Kidney (tissue), 13 donors: ENCODE measurements at regions not wholly inside any gene's neighbourhood (a gene's known extent, or its start where the extent isn't known, plus 50 kb on each side); places are given as distances from the start of the nearest gene placed in this dataset.
A peak's percentile ranks its signal among the peaks of the same experiment; 100 is the strongest.

Experiments used
- DNase-seq, 5 donors: peaks; one replicate each; pipeline ENCODE4 v3.0.0-alpha.2; 2013 to 2020
- FAIRE-seq: peaks from 2 replicates; lab custom pipeline; 2012; peaks lifted over from hg19 to GRCh38; lab: Jason Lieb, UNC
- H3K27ac ChIP-seq, 2 donors: one replicate each; pipeline ENCODE4 v1.7.0; 2013; ENCODE audit warnings: low read depth in 2 of 2, low read length in 2 of 2, inconsistent platforms in 1 of 2
- H3K27me3 ChIP-seq: one replicate; pipeline ENCODE4 v1.7.1; 2013; ENCODE audit warnings: low read length, inconsistent platforms; ENCODE audit not compliant: control insufficient read depth, insufficient read depth
- H3K36me3 ChIP-seq, 3 donors: one replicate each; pipeline versions ENCODE4 v1.7.0 to v1.7.1; 2013; ENCODE audit warnings: low read length in 3 of 3, control low read depth in 1 of 3, inconsistent platforms in 1 of 3; ENCODE audit not compliant: insufficient read depth in 3 of 3, control insufficient read depth in 2 of 3
- H3K4me1 ChIP-seq, 3 donors: one replicate each; pipeline versions ENCODE4 v1.7.0 to v1.7.1; 2013; ENCODE audit warnings: low read length in 3 of 3, inconsistent platforms in 1 of 3, low read depth in 1 of 3; ENCODE audit not compliant: control insufficient read depth in 2 of 3, insufficient read depth in 2 of 3
- H3K4me3 ChIP-seq, 3 donors: one replicate each; pipeline versions ENCODE4 v1.7.0 to v1.8.1; 2013; ENCODE audit warnings: low read length in 3 of 3, control low read depth in 1 of 3, inconsistent platforms in 1 of 3
- H3K9ac ChIP-seq, 3 donors: one replicate each; pipeline versions ENCODE4 v1.7.0 to v1.7.1; 2013; ENCODE audit warnings: low read length in 3 of 3, control low read depth in 1 of 3, inconsistent platforms in 1 of 3
- H3K9me3 ChIP-seq, 3 donors: one replicate each; pipeline versions ENCODE4 v1.7.0 to v1.7.1; 2013; ENCODE audit warnings: low read length in 3 of 3, control low read depth in 1 of 3, inconsistent platforms in 1 of 3; ENCODE audit not compliant: control insufficient read depth in 2 of 3, insufficient read depth in 1 of 3
- CTCF ChIP-seq: IDR thresholded peaks from 3 replicates; pipeline ENCODE4 v1.5.1; 2012; ENCODE audit warnings: mild to moderate bottlenecking, moderate library complexity, borderline replicate concordance; ENCODE audit not compliant: insufficient read depth; ENCODE audit errors: extremely low read depth
- intact Hi-C: fragments of 100-400 bp; cut with DNase I; formaldehyde crosslinking; loops from one replicate; pipeline ENCODE4 v1.11.1; 2022
- donor health status: control.
- donor health status: control.
- donor health status: control.
- donor health status: control.
- donor health status: control.
- donor health status: DM: yes; HTN: yes; CAD: no.
- donor health status: Normal renal cell carcinoma (clear cell type).

GRCh38 chr6:95091823-95092436 lies 485.4 kb upstream of the MANEA start:
- intact Hi-C loops, result no loop called here
- DNase-seq, result peak in 2 of 5 donors; percentile 72 to 81
- H3K9ac ChIP-seq, result no peak overlapping the region

GRCh38 chr6:95093154-95093553 lies 484.2 kb upstream of the MANEA start:
- FAIRE-seq, result no peak
- intact Hi-C loops, result no loop called here
- no peaks in the 10 kb centered on the region for H3K27me3 ChIP-seq

More at GRCh38 chr6:95091823-95092436, 485.4 kb upstream of the MANEA start:
- Histone ChIP-seq H3K4me1 (peaks cover 0 to 2% (median 0%) of the 10 kb centered on the region in 3 donors), H3K9me3 (no peaks in the 10 kb centered on the region), H3K4me3 (no peak overlapping the region), H3K27me3 (no peaks in the 10 kb centered on the region), H3K27ac (no peak overlapping the region), H3K36me3 (no peaks in the 10 kb centered on the region)
- FAIRE-seq, result no peak
- peak; percentile 45 for TF ChIP-seq CTCF

GRCh38 chr6:95094751-95095663 lies 482.3 kb upstream of the MANEA start:
- Histone ChIP-seq H3K27me3 (no peaks in the 10 kb centered on the region), H3K4me1 (no peaks in the 10 kb centered on the region), H3K27ac (no peak overlapping the region), H3K9me3 (no peaks in the 10 kb centered on the region), H3K4me3 (no peak overlapping the region), H3K9ac (no peak overlapping the region), H3K36me3 (no peaks in the 10 kb centered on the region)
- FAIRE-seq (no peak), DNase-seq (peak in 2 of 5 donors; percentile 17)
- intact Hi-C loops, result no loop called here
- TF ChIP-seq CTCF, result no peak

More at GRCh38 chr6:95093154-95093553, 484.2 kb upstream of the MANEA start:
- Histone ChIP-seq H3K4me3 (no peak overlapping the region), H3K9ac (no peak overlapping the region), H3K4me1 (no peaks in the 10 kb centered on the region), H3K36me3 (no peaks in the 10 kb centered on the region), H3K9me3 (no peaks in the 10 kb centered on the region), H3K27ac (no peak overlapping the region)
- TF ChIP-seq CTCF, result no peak
- DNase-seq, result no peak
